ENCODE measurements at regions not wholly inside any gene's neighbourhood (a gene's known extent, or its start where the extent isn't known, plus 50 kb on each side); places are given as distances from the start of the nearest gene placed in this dataset.

GRCh38 chr17:33481652-33482051 lies 188.6 kb upstream of the ASIC2 start:
- TF ChIP-seq CTCF (IDR thresholded peaks at IDR 0.05; ENCODE audit: insufficient read depth, low read depth, low read length, missing control alignments) = no peak
- H3K4me3 ChIP-seq (ENCODE audit: low read depth, low read length) = no peak overlapping the region
- no peak for DNase-seq (ENCODE audit: low read depth)

GRCh38 chr17:33482636-33483035 lies 189.5 kb upstream of the ASIC2 start:
- no peak for TF ChIP-seq CTCF (IDR thresholded peaks at IDR 0.05; ENCODE audit: insufficient read depth, low read depth, low read length, missing control alignments)
- no peak for DNase-seq (ENCODE audit: low read depth)
- H3K4me3 ChIP-seq (ENCODE audit: low read depth, low read length) = no peak overlapping the region

- no peak overlapping the region for H3K4me3 ChIP-seq (ENCODE audit: low read depth, low read length)
- no peak for DNase-seq (ENCODE audit: low read depth)
- TF ChIP-seq CTCF (IDR thresholded peaks at IDR 0.05; ENCODE audit: insufficient read depth, low read depth, low read length, missing control alignments) = no peak
Observed at GRCh38 chr17:33484559-33484958, 191.5 kb upstream of the ASIC2 start.

- TF ChIP-seq CTCF (IDR thresholded peaks at IDR 0.05; ENCODE audit: insufficient read depth, low read depth, low read length, missing control alignments) = no peak
- no peak for DNase-seq (ENCODE audit: low read depth)
Observed at GRCh38 chr17:33486135-33486885, 193.2 kb upstream of the ASIC2 start.

GRCh38 chr17:33487187-33487879 lies 194.2 kb upstream of the ASIC2 start:
- DNase-seq (ENCODE audit: low read depth) = no peak
- no peak overlapping the region for H3K4me3 ChIP-seq (ENCODE audit: low read depth, low read length)
- no peak for TF ChIP-seq CTCF (IDR thresholded peaks at IDR 0.05; ENCODE audit: insufficient read depth, low read depth, low read length, missing control alignments)

More at GRCh38 chr17:33486135-33486885, 193.2 kb upstream of the ASIC2 start:
- no peak overlapping the region for H3K4me3 ChIP-seq (ENCODE audit: low read depth, low read length)

GRCh38 chr17:33491871-33492481 lies 198.9 kb upstream of the ASIC2 start:
- no peak overlapping the region for H3K4me3 ChIP-seq (ENCODE audit: low read depth, low read length)
- no peak for TF ChIP-seq CTCF (IDR thresholded peaks at IDR 0.05; ENCODE audit: insufficient read depth, low read depth, low read length, missing control alignments)
- DNase-seq (ENCODE audit: low read depth) = no peak

Measured in GM12865 (cell line).